CD14-positive monocyte (primary cell): ENCODE measurements at regions not wholly inside any gene's neighbourhood (a gene's known extent, or its start where the extent isn't known, plus 50 kb on each side); places are given as distances from the start of the nearest gene placed in this dataset.
A peak's percentile ranks its signal among the peaks of the same experiment; 100 is the strongest.

ENCODE experiments used
- DNase-seq, 3 donors: peaks; one replicate each; pipeline ENCODE4 v3.0.0-alpha.2; 2011 to 2022
- H2AFZ ChIP-seq: 2 replicates; pipeline ENCODE4 v1.6.0; 2012; ENCODE audit warnings: mild to moderate bottlenecking, low read depth, low read length, inconsistent platforms; ENCODE audit not compliant: insufficient read depth, poor library complexity, severe bottlenecking
- H3K27ac ChIP-seq, 2 donors: 1 replicate in 1 of 2; 2 replicates in 1 of 2; pipeline ENCODE4 v1.5.1; 2012 to 2013; ENCODE audit warnings: low read length in 2 of 2, control low read depth in 1 of 2, inconsistent platforms in 1 of 2, low read depth in 1 of 2, mild to moderate bottlenecking in 1 of 2
- H3K27me3 ChIP-seq, 2 donors: one replicate each; pipeline versions ENCODE4 v1.6.0 to v1.6.1; 2011 to 2013; ENCODE audit warnings: low read length in 2 of 2; ENCODE audit not compliant: control insufficient read depth in 2 of 2, insufficient read depth in 2 of 2
- H3K36me3 ChIP-seq, 2 donors: replicated peaks in 1 of 2; 1 replicate in 1 of 2; 2 replicates in 1 of 2; pipeline versions ENCODE4 v1.5.1 to v1.6.1; 2012 to 2013; ENCODE audit warnings: low read length in 2 of 2, control low read depth in 1 of 2, inconsistent platforms in 1 of 2, mild to moderate bottlenecking in 1 of 2; ENCODE audit not compliant: insufficient read depth in 2 of 2, control insufficient read depth in 1 of 2
- H3K4me1 ChIP-seq, 2 donors: 1 replicate in 1 of 2; 2 replicates in 1 of 2; pipeline versions ENCODE4 v1.5.1 to v1.6.1; 2012 to 2013; ENCODE audit warnings: low read length in 2 of 2, control low read depth in 1 of 2, inconsistent platforms in 1 of 2, mild to moderate bottlenecking in 1 of 2, moderate library complexity in 1 of 2; ENCODE audit not compliant: insufficient read depth in 2 of 2, control insufficient read depth in 1 of 2
- H3K4me2 ChIP-seq: replicated peaks from 2 replicates; pipeline ENCODE3; 2012; ENCODE audit warnings: low read length, moderate library complexity, mild to moderate bottlenecking; ENCODE audit not compliant: poor library complexity, severe bottlenecking; ENCODE audit errors: extremely low read depth
- H3K4me3 ChIP-seq, 3 experiments: fragments of 200-600 bp in 1 of 3; sonication (generic) in 1 of 3; replicated peaks in 1 of 3; 1 replicate in 2 of 3; 2 replicates in 1 of 3; pipeline ENCODE4 v1.5.1; 2011 to 2013; ENCODE audit warnings: low read length in 3 of 3, mild to moderate bottlenecking in 3 of 3, control low read depth in 2 of 3, low read depth in 2 of 3, inconsistent platforms in 1 of 3, moderate library complexity in 1 of 3
- H3K79me2 ChIP-seq: 2 replicates; pipeline ENCODE4 v1.6.0; 2012; ENCODE audit warnings: mild to moderate bottlenecking, control low read depth, inconsistent platforms, low read length, moderate library complexity; ENCODE audit not compliant: insufficient read depth
- H3K9ac ChIP-seq: 2 replicates; pipeline ENCODE4 v1.6.0; 2017; ENCODE audit warnings: low read length, mild to moderate bottlenecking; ENCODE audit not compliant: insufficient read depth, poor library complexity, severe bottlenecking
- H3K9me3 ChIP-seq, 2 donors: replicated peaks in 1 of 2; 1 replicate in 1 of 2; 2 replicates in 1 of 2; pipeline versions ENCODE4 v1.5.1 to v1.6.1; 2012 to 2013; ENCODE audit warnings: low read length in 2 of 2, control low read depth in 1 of 2; ENCODE audit not compliant: control insufficient read depth in 1 of 2, insufficient read depth in 1 of 2
- H4K20me1 ChIP-seq: 2 replicates; pipeline ENCODE4 v1.6.0; 2012; ENCODE audit warnings: mild to moderate bottlenecking, low read length, control low read depth, moderate library complexity; ENCODE audit not compliant: insufficient read depth
- H3K27ac Mint-ChIP-seq, 7 donors: one replicate each; pipeline ENCODE4 v1.8.0; 2020; ENCODE audit warnings: mild to moderate bottlenecking in 7 of 7, mixed read lengths in 7 of 7, moderate library complexity in 6 of 7, inconsistent platforms in 2 of 7
- H3K27me3 Mint-ChIP-seq, 3 donors: one replicate each; pipeline ENCODE4 v1.8.0; 2021 to 2022; ENCODE audit warnings: low read depth in 3 of 3, mild to moderate bottlenecking in 3 of 3, mixed read lengths in 3 of 3, moderate library complexity in 3 of 3, inconsistent platforms in 1 of 3
- H3K36me3 Mint-ChIP-seq, 2 donors: one replicate each; pipeline ENCODE4 v1.8.0; 2020; ENCODE audit warnings: mixed read lengths in 2 of 2, inconsistent platforms in 1 of 2, mild to moderate bottlenecking in 1 of 2
- H3K4me1 Mint-ChIP-seq: one replicate; pipeline ENCODE4 v1.8.0; 2020; ENCODE audit warnings: mild to moderate bottlenecking, mixed read lengths
- H3K4me3 Mint-ChIP-seq, 2 donors: one replicate each; pipeline ENCODE4 v1.8.0; 2020; ENCODE audit warnings: mild to moderate bottlenecking in 2 of 2, mixed read lengths in 2 of 2, moderate library complexity in 1 of 2
- H3K9me3 Mint-ChIP-seq, 7 donors: one replicate each; pipeline ENCODE4 v1.8.0; 2020 to 2022; ENCODE audit warnings: mixed read lengths in 7 of 7, mild to moderate bottlenecking in 6 of 7, moderate library complexity in 6 of 7, inconsistent platforms in 2 of 7
- WGBS: methylation state at CpG from one replicate; pipeline ENCODE4 v1.1.5; 2013; ENCODE audit warnings: missing lambda C conversion rate; ENCODE audit not compliant: insufficient coverage; 5-methylcytosine and 5-hydroxymethylcytosine counted together
- intact Hi-C, 2 donors: fragments of 100-400 bp; cut with micrococcal nuclease; formaldehyde crosslinking; loops; one replicate each; pipeline versions ENCODE4 v1.15.0 to v1.15.1; 2023
- TF ChIP-seq, protein P1 (sequence below): fragments of 200-600 bp; IDR thresholded peaks from one replicate; pipeline ENCODE4 v1.8.0; 2022; ENCODE audit warnings: antibody characterized with exemption, mild to moderate bottlenecking

DNA sequence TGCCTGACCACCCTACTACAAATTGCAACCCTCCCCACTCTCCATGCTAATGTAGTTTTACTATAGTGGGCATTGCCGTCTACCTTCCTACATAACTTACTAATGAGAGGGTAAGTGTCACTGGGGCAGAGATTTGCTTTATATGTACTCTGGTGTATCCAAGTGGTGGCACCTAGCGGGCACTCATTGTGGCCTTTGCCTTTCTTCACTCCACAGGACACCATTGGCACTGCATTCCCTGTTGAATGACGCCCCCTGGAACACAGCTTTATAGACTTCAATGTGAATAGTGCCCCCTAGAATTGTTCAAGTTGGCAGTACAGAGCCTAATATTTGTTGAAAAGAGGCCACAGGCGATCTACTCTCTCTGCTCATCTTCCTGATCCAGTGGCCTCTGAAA is 215.8 kb downstream of the MID1IP1 start:
- Mint-ChIP-seq H3K27me3 (peaks cover 0 to 2% (median 0%) of the 10 kb centered on the region in 3 donors), H3K36me3 (no peaks in the 10 kb centered on the region), H3K4me3 (no peak overlapping the region), H3K4me1 (peaks cover 11% of the 10 kb centered on the region), H3K27ac (no peak overlapping the region), H3K9me3 (no peaks in the 10 kb centered on the region)
- H3K27ac ChIP-seq: no peak overlapping the region
- no peaks in the 10 kb centered on the region for H3K36me3 ChIP-seq
- H3K79me2 ChIP-seq: no peaks in the 10 kb centered on the region
- H2AFZ ChIP-seq: no peak overlapping the region
- intact Hi-C loops: no loop called here
- no peak overlapping the region for H3K4me3 ChIP-seq
- no peaks in the 10 kb centered on the region for H4K20me1 ChIP-seq
- H3K27me3 ChIP-seq: no peaks in the 10 kb centered on the region
- no peak overlapping the region for H3K9ac ChIP-seq
- peaks cover 11 to 12% of the 10 kb centered on the region in 2 donors for H3K4me1 ChIP-seq
- H3K9me3 ChIP-seq: no peaks in the 10 kb centered on the region
- no peak for DNase-seq
- no peak overlapping the region for H3K4me2 ChIP-seq
- no CpG with 5 or more reads among the region's 4 CpGs for WGBS
- TF ChIP-seq, protein P1, sequence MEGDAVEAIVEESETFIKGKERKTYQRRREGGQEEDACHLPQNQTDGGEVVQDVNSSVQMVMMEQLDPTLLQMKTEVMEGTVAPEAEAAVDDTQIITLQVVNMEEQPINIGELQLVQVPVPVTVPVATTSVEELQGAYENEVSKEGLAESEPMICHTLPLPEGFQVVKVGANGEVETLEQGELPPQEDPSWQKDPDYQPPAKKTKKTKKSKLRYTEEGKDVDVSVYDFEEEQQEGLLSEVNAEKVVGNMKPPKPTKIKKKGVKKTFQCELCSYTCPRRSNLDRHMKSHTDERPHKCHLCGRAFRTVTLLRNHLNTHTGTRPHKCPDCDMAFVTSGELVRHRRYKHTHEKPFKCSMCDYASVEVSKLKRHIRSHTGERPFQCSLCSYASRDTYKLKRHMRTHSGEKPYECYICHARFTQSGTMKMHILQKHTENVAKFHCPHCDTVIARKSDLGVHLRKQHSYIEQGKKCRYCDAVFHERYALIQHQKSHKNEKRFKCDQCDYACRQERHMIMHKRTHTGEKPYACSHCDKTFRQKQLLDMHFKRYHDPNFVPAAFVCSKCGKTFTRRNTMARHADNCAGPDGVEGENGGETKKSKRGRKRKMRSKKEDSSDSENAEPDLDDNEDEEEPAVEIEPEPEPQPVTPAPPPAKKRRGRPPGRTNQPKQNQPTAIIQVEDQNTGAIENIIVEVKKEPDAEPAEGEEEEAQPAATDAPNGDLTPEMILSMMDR: peak; percentile 7

DNA sequence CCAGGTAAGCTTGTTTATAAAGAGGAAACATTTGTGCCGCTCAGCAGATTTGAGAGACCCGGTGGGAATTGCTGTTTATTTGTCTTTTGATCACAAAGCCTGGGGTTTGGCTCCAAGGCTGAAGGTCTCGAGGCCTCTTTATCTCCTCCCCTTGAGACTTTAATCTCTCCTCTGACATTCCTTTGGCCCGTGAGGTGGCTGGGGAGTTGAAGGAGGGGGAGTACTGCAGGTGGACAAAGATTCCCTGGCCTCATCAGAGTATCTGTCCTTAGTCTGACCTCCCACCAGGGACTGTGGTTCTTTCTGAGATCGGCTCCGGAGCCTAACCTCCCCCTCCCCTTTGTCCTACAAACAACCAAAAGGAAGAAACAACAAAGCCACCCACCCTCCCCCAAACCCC is 216.5 kb downstream of the MID1IP1 start:
- TF ChIP-seq, protein P1: no peak

More for the DNA sequence above, 216.5 kb downstream of the MID1IP1 start:
- no peak overlapping the region for H3K4me2 ChIP-seq
- H4K20me1 ChIP-seq: no peaks in the 10 kb centered on the region
- no peak overlapping the region for H3K4me3 ChIP-seq
- peaks cover 11 to 12% of the 10 kb centered on the region in 2 donors for H3K4me1 ChIP-seq
- no peaks in the 10 kb centered on the region for H3K27me3 ChIP-seq
- intact Hi-C loops: no loop called here
- no peaks in the 10 kb centered on the region for H3K9me3 ChIP-seq
- no peak for DNase-seq
- no peaks in the 10 kb centered on the region for H3K79me2 ChIP-seq
- H3K36me3 Mint-ChIP-seq: no peaks in the 10 kb centered on the region
- H3K9ac ChIP-seq: no peak overlapping the region
- H3K27me3 Mint-ChIP-seq: peaks cover 0 to 2% (median 0%) of the 10 kb centered on the region in 3 donors
- WGBS: 92% methylated on average over 2 of the region's 6 CpGs
- no peaks in the 10 kb centered on the region for H3K36me3 ChIP-seq
- H3K4me1 Mint-ChIP-seq: peaks cover 11% of the 10 kb centered on the region
- H2AFZ ChIP-seq: no peak overlapping the region
- no peaks in the 10 kb centered on the region for H3K9me3 Mint-ChIP-seq
- no peak overlapping the region for H3K27ac Mint-ChIP-seq
- H3K27ac ChIP-seq: no peak overlapping the region
- no peak overlapping the region for H3K4me3 Mint-ChIP-seq
